HG03354 (cell line): ENCODE measurements at regions not wholly inside any gene's neighbourhood (a gene's known extent, or its start where the extent isn't known, plus 50 kb on each side); places are given as distances from the start of the nearest gene placed in this dataset.

Experiments used
- ATAC-seq: cut with Tn5 transposase; IDR thresholded peaks from one replicate; pipeline ENCODE4 v1.9.1; 2021; ENCODE audit warnings: mild to moderate bottlenecking; ENCODE audit not compliant: unreplicated experiment, poor library complexity, severe bottlenecking

DNA sequence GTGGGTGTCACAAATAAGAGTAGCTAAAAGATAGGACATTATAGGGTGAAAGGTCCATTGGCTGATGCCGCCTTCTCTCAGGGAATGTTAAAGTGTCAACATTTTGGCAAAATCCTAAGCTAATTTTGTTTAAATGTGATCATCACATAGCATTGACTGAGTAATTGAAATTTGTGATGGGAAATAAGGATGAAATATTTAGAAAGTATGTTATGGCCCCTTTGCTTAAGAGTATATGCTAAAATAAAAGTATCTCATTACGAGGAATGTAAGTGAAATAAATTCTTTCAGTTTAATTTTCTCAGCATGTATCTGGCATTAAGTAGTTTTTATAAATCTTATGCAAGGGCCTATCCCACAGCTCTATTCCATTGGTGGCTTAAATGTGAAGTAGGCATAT lies 229.2 kb downstream of the PRL start:
- ATAC-seq: no peak

DNA sequence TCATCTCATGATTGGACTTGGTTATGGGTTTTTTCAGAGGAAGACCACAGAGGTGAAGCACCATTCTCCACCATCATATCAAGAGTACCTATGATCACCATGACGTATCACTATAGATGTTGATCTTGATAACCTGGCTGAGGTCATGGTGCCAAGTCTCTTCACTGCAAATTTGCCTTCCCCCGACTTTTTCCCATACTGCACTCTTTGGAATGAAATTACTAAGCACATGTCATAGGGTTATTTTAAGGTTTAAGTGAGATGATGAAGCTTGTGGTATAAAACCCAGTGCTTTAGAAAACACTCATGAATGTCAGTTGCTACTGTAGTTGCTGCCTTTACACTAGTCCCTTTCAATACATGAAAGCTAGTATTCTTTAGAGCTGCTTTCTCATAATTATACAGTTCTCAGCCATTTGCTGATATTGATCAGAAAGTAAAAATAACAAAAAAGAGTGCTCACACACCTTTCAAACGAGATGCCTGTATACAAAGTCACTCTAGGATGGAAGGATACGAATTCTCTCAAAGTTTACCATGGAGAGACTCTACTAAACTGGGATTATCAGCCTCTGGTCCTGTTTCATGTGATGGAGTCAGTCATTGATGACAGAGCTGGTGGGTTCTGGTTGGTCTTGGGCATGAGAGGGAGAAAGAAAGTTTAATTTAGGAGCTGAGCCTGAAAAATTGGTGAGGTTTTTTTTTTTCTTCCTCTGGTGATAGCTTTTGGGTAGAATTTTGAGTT lies 228.1 kb downstream of the PRL start:
- ATAC-seq: peak; percentile 66

DNA sequence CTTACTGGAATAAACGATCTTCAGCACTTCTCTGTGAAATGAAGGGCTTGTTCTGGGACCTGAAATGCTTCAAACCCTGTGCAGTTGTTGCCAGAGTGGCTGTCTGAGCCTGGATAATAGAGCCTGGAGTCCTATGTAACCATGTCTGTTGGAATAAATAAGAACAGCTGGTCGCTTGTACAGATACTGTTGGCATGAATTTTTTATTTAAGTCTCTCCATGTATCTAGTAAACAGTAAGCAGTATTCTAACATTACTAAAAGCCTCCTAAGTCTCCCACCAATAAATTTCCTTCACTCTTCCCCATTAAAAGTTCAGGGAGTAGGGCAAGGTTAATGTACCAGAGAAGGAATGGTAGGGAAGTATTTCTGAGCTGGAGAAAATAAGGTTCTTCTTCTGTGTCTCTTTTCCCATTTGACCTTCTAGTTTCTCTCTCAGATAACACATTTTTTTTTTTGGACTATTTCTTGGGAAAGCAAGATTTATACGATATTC lies 227.5 kb downstream of the PRL start:
- no peak for ATAC-seq

DNA sequence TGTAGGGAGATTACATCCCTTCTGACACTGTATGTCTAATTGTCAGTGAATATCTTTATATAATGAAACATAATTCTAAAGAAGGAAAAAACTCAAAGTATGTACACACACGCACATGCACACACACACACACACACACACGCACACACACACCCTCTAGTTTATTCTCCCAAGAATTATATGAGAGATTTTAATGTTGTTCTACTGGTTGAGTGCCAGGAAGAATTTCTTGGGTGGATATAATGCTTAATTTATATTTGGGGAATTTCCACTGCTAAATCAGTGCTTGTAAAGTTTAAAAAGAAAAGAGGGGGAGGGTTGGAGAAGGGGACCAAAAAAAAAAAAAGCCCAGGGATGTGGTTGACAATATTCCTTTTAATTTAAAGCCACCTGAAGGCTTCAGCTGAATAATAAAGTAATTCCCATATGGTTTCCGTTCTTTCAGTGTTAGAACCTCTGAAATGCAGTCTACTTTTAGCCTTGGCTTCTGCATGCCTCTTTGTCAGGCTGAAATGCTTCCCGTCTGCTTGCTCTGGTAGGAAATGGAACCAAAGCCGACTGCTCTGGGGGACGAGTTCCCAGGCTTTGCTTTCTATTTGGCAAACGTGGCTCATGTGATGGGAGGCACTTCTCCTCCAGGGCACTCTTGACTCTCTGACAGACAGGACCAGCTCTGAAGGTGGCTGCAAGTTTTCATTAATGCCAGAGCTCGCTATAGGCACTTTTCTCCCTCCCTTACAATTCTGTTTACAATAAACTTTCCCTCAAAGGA lies 225.4 kb downstream of the PRL start:
- no peak for ATAC-seq

DNA sequence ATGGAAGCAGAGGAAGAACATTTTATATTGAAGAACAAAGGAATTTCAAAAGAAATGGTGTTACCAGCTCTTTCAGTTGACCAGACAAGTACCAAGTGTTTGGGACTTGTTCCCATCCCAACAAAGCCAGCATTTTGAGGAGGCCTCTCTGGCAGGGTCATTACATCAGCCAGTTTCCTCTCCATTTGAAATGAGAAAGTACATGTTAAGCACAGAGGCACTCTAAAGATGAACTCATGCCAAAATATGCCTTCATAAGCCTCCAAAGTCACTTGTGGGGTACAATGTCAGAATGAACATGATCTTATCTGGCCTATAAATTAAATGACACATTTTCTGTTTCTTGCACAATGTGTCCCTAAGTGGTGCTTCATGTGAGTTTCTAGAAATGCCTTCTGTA lies 223.9 kb downstream of the PRL start:
- no peak for ATAC-seq

DNA sequence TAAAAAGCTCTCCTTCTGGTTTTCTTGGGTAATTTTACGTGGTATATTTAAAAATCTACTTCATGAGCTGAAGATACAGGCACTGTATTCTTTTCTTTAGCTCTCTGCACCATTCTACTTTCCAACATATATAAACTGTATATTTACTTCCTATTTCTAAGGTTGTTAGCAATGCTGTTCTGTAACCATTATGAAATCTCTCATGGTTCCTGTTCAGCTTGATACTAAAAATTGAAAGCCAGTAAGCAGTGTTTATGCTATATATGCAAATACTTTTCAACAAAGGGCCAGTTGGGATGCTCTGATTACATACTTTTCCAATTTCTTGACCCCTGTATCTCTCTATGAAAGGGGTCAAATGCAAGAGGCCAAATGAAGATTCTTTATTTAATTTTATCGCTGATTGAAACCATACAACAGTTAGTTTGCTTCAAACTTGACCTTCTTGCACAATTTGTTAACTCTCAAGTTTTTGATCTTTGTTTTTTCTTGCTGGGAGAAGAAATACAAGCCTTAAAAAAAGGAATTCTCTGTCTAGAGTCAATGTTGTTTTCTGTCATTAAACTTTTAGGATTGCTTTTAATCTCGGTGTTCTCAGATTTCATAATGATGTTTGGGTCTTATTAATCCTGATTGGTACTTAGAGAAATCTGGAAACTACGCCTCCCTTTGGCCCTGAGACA lies 223.2 kb downstream of the PRL start:
- no peak for ATAC-seq

DNA sequence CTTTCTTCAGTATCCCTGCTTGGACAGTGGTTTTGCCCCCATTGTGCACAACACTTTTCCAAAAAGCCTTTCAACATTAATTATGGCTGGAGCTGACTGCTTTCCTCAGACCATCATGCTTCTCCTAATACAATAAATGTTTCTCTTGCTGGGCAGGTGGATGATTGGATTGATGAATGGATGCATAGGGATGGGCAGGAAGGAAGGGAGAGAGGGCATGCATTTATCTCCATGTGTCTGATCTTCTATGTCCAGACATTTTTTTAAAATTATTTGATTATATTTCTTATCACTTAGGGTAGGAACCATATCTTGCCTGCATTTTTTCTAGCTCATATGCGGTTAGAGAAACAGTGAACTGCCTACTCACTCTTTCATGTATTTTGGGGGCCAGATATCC lies 218.5 kb downstream of the PRL start:
- no peak for ATAC-seq

DNA sequence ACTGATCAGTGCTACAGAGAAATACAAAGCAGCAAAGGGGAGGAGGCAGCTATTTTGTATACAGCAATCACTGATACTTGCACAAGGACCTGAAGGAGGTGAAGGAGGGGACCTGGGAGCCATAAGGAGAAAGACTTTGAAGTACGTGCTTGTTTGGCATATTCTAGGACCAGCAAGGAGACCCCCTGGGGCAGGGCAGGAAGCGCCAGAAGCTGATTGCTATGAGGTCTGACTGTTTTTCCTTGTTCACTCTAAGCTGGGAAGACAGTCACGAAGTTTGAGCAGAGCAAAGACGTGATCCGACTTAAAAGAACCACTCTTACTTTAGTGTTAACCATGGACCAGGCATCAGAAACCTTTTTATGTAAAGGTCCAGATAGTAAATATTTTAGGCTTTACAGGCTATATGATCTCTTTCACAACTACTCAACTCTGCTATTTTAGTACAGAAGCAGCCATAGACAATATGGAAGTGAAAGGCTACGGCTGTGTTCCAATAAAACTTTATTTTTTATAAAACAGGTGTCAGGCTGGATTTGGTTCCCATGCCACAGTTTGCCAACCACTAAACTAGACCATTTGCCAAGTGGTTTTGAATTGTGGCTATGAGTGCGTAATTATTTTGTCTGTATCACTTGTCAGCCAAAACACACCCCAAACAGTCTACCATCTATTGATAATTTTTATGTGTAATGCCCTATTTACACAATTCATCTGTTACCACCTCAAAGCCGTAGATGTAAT lies 217.9 kb downstream of the PRL start:
- ATAC-seq: no peak

DNA sequence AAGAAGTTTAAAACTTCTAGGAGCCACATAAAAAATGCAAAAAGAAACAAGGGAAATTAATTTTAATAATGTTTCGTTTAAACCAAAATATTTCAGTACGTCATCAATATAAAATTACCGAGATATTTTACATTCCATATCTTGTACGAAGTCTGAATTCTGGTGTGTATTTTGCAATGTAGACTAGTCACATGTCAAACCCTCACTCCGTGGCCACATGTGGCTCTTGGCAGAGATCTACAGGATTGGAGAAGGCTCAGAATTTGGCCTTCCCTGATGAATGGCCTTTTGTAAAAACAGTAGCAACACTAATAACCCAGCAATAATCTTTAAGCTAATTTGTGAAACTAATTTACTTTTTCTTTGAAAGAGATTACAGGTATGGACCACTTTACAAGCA lies 217.1 kb downstream of the PRL start:
- no peak for ATAC-seq

DNA sequence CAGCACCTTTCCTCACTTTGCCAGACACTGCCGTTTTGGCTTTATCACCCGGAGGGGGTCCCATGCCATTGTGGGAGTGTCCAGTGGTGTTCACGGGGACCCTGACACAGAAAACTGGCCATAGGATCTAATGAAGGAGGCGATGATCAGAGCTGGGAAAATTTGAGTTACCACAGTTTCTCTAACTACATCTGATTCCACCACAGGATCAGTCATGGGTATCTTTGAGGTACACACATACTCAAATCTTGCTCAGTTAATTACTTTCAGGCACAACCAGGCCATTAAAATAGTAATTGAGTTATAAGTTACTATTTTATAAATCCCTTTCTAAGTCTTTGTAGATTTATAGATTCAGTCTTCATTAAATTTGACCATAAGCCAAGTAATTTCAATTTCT lies 215.1 kb downstream of the PRL start:
- ATAC-seq: no peak

DNA sequence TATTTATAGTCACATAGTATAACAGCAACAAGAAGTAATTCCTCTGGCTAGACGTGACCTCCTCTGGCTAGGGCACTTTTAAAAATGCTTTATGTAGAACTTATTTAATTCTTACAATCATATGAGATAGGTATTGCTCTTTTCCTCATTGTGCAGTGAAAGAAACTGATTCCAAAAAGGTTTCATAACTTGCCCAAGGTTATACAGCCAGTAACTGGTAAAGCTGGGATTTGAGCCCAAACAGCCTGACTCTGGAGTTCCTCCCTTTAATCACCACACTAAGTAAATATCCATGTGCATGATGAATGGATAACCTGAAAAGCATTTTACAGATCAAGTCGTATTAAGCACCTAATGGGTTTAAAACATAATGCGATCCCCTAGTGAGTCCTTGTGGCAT lies 214.6 kb downstream of the PRL start:
- no peak for ATAC-seq

DNA sequence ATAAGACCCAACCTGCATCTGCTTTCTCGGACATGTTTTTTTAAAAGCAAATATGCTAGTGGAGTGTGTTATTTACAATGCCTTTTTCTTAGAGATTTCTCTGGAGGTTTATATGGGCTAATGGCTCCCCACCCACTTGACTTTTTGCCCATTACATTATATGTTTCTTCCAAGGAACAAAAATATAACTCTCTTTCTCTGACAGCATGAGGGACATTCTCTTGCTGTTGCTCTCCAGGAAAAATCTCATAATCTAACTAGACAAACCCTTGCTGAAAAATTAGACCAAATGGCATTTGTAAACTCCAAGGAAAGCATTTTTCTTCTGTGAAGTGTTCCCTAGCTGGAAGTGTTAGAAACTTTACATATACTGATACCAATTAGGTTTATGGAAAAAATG lies 213.7 kb downstream of the PRL start:
- ATAC-seq: no peak

DNA sequence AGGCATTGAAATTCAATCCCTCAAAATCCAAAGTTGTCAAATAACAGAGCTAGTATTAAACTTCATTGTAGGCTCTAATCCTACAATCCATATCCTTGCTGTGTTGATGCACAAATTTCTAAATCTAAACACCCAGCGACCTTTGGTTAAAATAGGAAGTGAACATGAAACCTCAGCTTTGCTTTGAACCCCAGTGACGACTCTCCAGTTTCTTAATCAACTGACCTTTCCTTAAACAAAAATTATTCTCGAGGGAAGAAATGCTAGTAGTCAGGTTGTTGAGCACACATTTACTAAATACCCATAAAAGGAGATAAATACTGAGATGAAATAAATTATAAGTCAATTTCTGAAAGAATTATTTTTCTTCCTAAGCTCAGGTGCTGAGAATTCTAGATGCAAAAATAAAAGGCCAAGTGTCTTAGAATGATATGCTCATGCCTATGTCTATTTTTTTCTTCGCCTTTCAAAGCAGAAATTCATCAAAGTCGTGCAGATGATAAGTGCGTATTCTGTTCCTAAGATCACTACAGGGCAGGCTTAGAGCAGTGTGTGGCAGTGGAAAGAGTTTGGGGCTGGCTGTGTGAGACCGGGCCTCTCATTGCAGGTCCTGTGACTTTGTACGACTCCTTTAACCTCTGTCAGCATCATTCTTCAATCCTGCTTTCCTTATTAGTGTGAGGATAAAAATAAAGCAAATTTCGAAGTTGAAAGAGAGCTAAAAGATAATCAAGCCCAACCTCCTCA lies 208.7 kb downstream of the PRL start:
- ATAC-seq: no peak

DNA sequence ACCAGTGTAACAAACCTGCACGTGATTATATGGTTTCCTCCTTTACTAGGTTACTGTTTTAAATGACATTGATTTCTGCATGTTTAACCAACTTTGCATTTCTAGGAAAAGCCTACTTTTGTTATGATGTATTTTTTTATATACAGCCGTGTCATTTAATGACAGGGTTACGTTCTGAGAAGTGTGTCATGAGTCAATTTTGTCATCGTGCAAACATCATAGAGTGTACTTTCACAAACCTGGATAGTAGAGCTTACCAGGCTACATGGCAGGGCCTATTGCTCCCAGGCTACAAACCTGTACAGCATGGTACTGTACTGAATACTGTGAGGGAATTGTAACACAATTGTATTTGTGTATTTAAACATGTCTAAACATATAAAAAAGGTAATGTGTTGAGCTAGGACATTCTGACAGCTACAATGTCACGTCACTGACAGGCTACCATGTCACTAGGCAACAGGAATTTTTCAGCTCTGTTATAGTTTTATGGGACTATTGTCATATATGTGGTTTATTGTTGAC lies 205.3 kb downstream of the PRL start:
- no peak for ATAC-seq

DNA sequence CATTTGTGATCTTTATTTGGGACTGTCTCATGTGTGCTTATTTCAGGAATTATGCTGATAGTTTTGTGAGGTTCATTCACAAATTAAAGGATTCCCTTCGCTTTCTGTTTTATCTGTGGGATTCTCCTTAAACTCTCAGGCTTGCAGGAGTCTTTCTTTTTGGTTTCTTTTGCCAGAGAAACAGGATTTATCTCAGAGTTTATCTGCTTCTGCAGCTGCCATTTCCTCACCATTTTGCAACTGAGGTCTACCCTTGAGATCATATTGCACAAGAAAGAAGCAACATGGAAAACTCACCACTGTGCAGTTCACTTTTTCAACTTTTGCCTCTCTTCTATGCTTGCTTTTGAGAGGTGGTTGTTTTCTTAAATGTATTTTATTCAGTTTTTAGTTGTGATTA lies 201.0 kb downstream of the PRL start:
- no peak for ATAC-seq

DNA sequence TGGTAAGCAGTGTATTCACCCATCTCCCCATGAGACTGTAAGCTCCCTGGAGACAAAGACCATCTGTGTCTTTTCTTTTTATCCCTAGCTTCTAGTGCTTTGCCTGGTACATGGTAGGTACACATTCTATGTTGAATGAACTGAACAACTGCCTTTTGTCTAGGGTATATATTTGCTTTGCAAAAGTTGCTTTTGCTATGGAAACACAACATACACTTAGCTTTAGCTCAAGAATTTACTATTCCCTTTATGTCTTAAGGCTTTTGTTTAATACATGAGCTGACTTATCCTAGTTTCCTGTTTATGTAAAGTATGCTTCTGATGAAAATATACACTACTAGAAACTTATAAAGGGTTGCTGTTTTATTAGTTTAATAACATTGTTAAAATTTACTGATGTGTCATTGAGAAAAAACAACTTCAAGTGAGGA lies 198.2 kb downstream of the PRL start:
- no peak for ATAC-seq

DNA sequence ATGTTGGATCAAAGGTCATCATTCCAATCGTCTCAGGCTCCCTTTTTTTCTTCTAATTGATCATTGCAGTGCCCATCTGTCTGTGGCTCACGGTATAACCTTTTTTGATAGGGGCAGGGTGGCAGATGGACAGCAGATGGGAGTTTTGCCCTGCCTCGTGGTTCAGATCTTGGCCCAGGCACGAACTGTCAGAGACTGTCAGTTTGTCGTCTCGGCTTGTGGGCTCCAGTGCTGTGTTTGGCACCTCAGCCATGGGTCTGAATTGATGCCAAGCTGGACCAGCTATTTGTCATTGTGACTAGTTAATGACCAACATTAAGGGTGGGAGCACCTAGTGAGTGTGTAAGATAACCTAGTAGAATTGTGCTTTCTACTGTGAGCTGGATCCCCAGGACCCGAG lies 197.6 kb downstream of the PRL start:
- no peak for ATAC-seq

DNA sequence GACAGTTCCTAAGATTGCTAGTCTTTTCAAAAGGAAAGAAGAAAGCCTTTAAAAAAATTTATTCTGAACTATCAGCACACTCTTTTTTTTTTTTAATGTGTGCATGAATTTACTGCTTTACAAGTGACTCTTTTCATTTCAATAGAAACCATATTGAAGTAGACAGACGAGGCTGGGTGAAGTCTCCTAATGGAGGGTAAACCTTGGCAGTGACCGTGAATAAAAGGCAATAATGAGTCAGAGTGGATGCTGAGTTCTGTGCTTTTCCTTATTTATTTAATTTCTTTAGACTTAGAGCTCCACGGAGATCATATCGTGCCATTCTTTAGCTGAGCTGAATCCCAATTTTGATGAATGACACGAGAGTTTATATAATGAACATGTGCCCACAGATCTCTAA lies 196.9 kb downstream of the PRL start:
- ATAC-seq: no peak

DNA sequence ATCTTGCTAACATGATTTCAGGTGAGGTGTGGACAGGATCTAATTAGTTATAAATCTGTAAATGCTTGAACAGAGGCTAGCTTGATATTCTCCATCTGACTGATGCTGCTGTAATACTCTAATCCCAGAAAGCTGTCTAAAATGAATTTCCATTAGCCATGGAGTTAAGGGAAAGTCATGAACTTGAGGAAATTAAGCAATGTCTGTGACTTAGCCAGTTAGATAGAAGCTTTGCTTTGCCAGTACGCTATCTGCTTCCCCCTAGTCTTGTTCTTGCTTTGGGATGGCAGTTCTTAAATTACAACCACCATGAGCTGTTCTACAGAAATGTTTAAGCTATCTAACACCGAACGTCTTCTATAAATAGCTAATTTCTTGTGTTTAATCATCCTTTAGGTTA lies 195.7 kb downstream of the PRL start:
- no peak for ATAC-seq
